ENCODE measurements at regions not wholly inside any gene's neighbourhood (a gene's known extent, or its start where the extent isn't known, plus 50 kb on each side); places are given as distances from the start of the nearest gene placed in this dataset.

GRCh38 chr3:22113453-22113852 lies 362.4 kb upstream of the ZNF385D start:
- no peak overlapping the region for H3K27ac ChIP-seq (ENCODE audit: low read depth, low read length)
- no peak for DNase-seq (ENCODE audit: low read depth in 4 of 6, low spot score in 6 of 6)
- H3K4me3 ChIP-seq (ENCODE audit: low read depth, low read length): no peak overlapping the region
- no peaks in the 10 kb centered on the region for H3K9me3 ChIP-seq (ENCODE audit: control insufficient read depth, insufficient read depth, low read length)
- no peaks in the 10 kb centered on the region for H3K36me3 ChIP-seq (ENCODE audit: control insufficient read depth, insufficient read depth, low read length)
- H3K4me1 ChIP-seq (ENCODE audit: control insufficient read depth, insufficient read depth, low read length): no peaks in the 10 kb centered on the region
- WGBS (ENCODE audit: insufficient coverage): 40% methylated on average over 1 of the region's 3 CpGs
- H3K27me3 ChIP-seq (ENCODE audit: control insufficient read depth, insufficient read depth, low read length): no peaks in the 10 kb centered on the region

DNA sequence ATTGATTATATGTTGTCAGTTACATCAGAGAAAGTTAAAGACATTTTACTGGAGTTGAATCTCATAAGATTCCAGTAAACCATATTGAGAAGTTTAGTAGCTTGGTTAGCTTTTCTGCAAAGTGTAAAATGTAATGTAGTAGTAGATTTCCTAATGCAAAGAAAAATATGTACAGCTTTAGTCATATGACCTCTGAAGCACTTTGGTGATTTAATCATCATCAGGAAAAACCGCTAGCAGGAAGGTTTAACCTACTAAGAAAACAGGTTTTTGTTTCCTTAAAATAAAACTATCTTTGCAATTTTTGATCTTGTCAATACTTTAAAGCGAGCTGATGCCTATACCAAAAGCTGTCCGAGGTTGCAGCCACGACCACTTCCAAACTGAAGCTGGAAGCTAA lies 364.6 kb upstream of the ZNF385D start:
- DNase-seq (ENCODE audit: low read depth in 4 of 6, low spot score in 6 of 6): no peak
- Histone ChIP-seq H3K4me3 (ENCODE audit: low read depth, low read length) (no peak overlapping the region), H3K27me3 (ENCODE audit: control insufficient read depth, insufficient read depth, low read length) (no peaks in the 10 kb centered on the region), H3K9me3 (ENCODE audit: control insufficient read depth, insufficient read depth, low read length) (no peaks in the 10 kb centered on the region), H3K27ac (ENCODE audit: low read depth, low read length) (no peak overlapping the region), H3K36me3 (ENCODE audit: control insufficient read depth, insufficient read depth, low read length) (no peaks in the 10 kb centered on the region), H3K4me1 (ENCODE audit: control insufficient read depth, insufficient read depth, low read length) (no peaks in the 10 kb centered on the region)
- whole genome bisulfite sequencing (ENCODE audit: insufficient coverage): 79% methylated on average over 3 of the region's 4 CpGs

- Histone ChIP-seq H3K27me3 (ENCODE audit: control insufficient read depth, insufficient read depth, low read length) (no peaks in the 10 kb centered on the region), H3K9me3 (ENCODE audit: control insufficient read depth, insufficient read depth, low read length) (no peaks in the 10 kb centered on the region), H3K27ac (ENCODE audit: low read depth, low read length) (no peak overlapping the region), H3K4me3 (ENCODE audit: low read depth, low read length) (no peak overlapping the region), H3K36me3 (ENCODE audit: control insufficient read depth, insufficient read depth, low read length) (no peaks in the 10 kb centered on the region), H3K4me1 (ENCODE audit: control insufficient read depth, insufficient read depth, low read length) (no peaks in the 10 kb centered on the region)
- no peak for DNase-seq (ENCODE audit: low read depth in 4 of 6, low spot score in 6 of 6)
- WGBS (ENCODE audit: insufficient coverage): no CpG with 5 or more reads among the region's 2 CpGs
These were observed 366.1 kb upstream of the ZNF385D start for GRCh38 chr3:22117091-22117490.

DNA sequence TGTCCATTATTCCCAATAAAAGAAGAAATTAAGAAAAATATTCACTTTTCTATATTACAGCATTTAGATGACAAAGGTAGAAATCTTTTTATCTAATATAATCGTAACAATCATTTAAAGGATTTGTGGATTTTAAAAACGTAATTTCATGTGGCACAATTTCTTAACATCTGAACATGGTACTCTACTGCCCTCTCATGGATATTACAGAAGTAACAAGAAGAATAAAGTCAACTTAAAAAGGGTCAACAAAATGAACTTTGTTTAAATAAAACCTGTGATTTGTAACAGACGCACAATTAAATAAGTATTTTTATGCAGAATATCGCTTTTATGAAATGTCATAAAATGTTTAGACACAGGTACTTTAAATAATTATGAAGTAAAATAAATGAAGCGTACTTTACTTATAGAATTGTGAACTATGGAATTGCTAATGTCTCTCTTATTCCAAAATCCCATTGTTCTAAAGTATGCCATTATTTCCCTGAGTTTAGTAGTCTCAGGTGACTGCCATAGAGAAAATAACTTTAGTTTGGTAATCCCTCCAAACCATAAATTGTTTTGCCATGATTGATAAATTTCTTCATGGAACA lies 366.8 kb upstream of the ZNF385D start:
- H3K4me3 ChIP-seq (ENCODE audit: low read depth, low read length): no peak overlapping the region

DNA sequence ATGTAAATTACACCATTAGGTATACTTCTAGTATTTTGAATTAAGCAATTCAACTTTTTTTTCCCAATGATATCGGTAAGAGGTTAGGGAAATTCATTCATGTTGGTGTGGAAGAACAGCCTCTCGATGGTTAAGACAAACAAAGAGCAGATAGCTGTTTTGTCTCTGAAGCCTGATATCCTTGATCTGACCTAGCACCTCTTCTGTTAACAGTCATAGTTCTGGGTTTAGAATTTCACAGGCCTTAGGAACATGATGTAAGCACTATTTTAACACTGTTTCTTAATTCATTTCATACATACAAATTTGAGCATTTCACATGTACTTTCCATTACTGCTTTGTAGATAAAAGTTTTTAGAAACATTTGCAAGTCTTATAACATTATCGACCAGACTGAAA lies 367.5 kb upstream of the ZNF385D start:
- no peaks in the 10 kb centered on the region for H3K27me3 ChIP-seq (ENCODE audit: control insufficient read depth, insufficient read depth, low read length)
- WGBS (ENCODE audit: insufficient coverage): no CpG with 5 or more reads among the region's 3 CpGs
- DNase-seq (ENCODE audit: low read depth in 4 of 6, low spot score in 6 of 6): no peak

More for the DNA sequence above, 366.8 kb upstream of the ZNF385D start:
- no CpG with 5 or more reads among the region's 5 CpGs for WGBS (ENCODE audit: insufficient coverage)
- DNase-seq (ENCODE audit: low read depth in 4 of 6, low spot score in 6 of 6): peak in 5 of 6 donors; percentile 20 to 90 (median 52)
- no peaks in the 10 kb centered on the region for H3K36me3 ChIP-seq (ENCODE audit: control insufficient read depth, insufficient read depth, low read length)
- no peaks in the 10 kb centered on the region for H3K9me3 ChIP-seq (ENCODE audit: control insufficient read depth, insufficient read depth, low read length)
- no peak overlapping the region for H3K27ac ChIP-seq (ENCODE audit: low read depth, low read length)
- no peaks in the 10 kb centered on the region for H3K4me1 ChIP-seq (ENCODE audit: control insufficient read depth, insufficient read depth, low read length)
- H3K27me3 ChIP-seq (ENCODE audit: control insufficient read depth, insufficient read depth, low read length): no peaks in the 10 kb centered on the region

DNA sequence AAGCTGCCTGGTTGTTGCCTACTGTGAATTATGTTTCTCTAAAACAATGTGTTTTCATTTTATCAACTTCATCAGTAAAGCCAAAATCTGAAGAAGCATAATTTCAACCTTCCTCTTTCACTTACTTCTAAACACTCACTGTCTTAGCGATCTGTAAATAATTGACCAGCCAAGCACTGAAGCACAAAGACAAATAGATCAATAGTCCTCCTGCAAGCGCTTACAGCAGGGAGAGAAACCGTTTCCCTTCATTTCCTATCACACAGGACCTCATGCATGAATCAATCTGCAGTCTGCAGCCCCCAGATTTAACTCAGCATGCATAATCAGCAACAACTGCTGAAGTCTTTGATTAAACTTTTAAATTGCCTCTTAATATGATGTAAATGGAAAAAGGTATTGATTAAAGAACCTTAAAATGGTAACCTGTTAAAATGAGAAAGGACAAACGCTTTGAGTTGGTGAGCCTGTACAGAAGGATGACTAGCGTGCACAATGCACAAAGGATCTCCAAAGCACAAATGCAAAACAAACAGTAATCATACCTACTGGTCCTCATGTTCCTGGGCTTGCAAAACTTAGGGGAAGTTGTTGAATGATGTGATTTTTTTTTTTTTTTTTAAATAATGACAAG lies 370.2 kb upstream of the ZNF385D start:
- DNase-seq (ENCODE audit: low read depth in 4 of 6, low spot score in 6 of 6): peak in 1 of 6 donors; percentile 44
- 31% methylated on average over 1 of the region's 5 CpGs for WGBS (ENCODE audit: insufficient coverage)
- no peaks in the 10 kb centered on the region for H3K9me3 ChIP-seq (ENCODE audit: control insufficient read depth, insufficient read depth, low read length)
- no peaks in the 10 kb centered on the region for H3K27me3 ChIP-seq (ENCODE audit: control insufficient read depth, insufficient read depth, low read length)
- no peak overlapping the region for H3K4me3 ChIP-seq (ENCODE audit: low read depth, low read length)
- no peaks in the 10 kb centered on the region for H3K4me1 ChIP-seq (ENCODE audit: control insufficient read depth, insufficient read depth, low read length)
- no peaks in the 10 kb centered on the region for H3K36me3 ChIP-seq (ENCODE audit: control insufficient read depth, insufficient read depth, low read length)
- H3K27ac ChIP-seq (ENCODE audit: low read depth, low read length): no peak overlapping the region

More for the DNA sequence above, 367.5 kb upstream of the ZNF385D start:
- no peaks in the 10 kb centered on the region for H3K36me3 ChIP-seq (ENCODE audit: control insufficient read depth, insufficient read depth, low read length)
- H3K9me3 ChIP-seq (ENCODE audit: control insufficient read depth, insufficient read depth, low read length): no peaks in the 10 kb centered on the region
- no peaks in the 10 kb centered on the region for H3K4me1 ChIP-seq (ENCODE audit: control insufficient read depth, insufficient read depth, low read length)
- H3K27ac ChIP-seq (ENCODE audit: low read depth, low read length): no peak overlapping the region
- H3K4me3 ChIP-seq (ENCODE audit: low read depth, low read length): no peak overlapping the region

- 95% methylated on average over 2 of the region's 3 CpGs for WGBS (ENCODE audit: insufficient coverage)
- Histone ChIP-seq H3K4me1 (ENCODE audit: control insufficient read depth, insufficient read depth, low read length) (no peaks in the 10 kb centered on the region), H3K27ac (ENCODE audit: low read depth, low read length) (no peak overlapping the region), H3K4me3 (ENCODE audit: low read depth, low read length) (no peak overlapping the region), H3K27me3 (ENCODE audit: control insufficient read depth, insufficient read depth, low read length) (no peaks in the 10 kb centered on the region), H3K36me3 (ENCODE audit: control insufficient read depth, insufficient read depth, low read length) (no peaks in the 10 kb centered on the region), H3K9me3 (ENCODE audit: control insufficient read depth, insufficient read depth, low read length) (no peaks in the 10 kb centered on the region)
- DNase-seq (ENCODE audit: low read depth in 4 of 6, low spot score in 6 of 6): no peak
These were observed 371.6 kb upstream of the ZNF385D start for GRCh38 chr3:22122567-22122966.

DNA sequence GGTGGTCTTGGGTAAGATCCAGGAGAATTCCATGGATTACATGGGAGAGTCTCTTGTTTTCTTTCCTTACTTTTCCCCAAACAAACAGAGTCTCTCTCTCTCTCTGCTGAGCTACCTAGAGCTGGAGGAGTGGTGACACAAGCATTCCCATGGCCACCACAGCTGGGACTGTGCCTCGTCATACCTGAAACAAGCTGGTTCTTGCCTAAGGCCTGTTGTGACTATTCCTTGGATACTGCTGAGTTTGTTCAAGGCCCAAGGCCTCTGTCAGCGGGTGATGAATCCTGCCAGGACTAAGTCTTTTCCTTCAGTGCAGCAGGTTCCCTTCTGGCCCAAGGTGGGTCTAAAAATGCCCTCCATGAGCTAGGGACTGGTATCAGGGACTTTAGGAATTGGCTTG lies 378.1 kb upstream of the ZNF385D start:
- Histone ChIP-seq H3K27me3 (ENCODE audit: control insufficient read depth, insufficient read depth, low read length) (no peaks in the 10 kb centered on the region), H3K4me3 (ENCODE audit: low read depth, low read length) (no peak overlapping the region), H3K4me1 (ENCODE audit: control insufficient read depth, insufficient read depth, low read length) (no peaks in the 10 kb centered on the region), H3K36me3 (ENCODE audit: control insufficient read depth, insufficient read depth, low read length) (no peaks in the 10 kb centered on the region), H3K9me3 (ENCODE audit: control insufficient read depth, insufficient read depth, low read length) (no peaks in the 10 kb centered on the region), H3K27ac (ENCODE audit: low read depth, low read length) (no peak overlapping the region)
- no peak for DNase-seq (ENCODE audit: low read depth in 4 of 6, low spot score in 6 of 6)
- 86% methylated on average over 2 of the region's 2 CpGs for WGBS (ENCODE audit: insufficient coverage)

DNA sequence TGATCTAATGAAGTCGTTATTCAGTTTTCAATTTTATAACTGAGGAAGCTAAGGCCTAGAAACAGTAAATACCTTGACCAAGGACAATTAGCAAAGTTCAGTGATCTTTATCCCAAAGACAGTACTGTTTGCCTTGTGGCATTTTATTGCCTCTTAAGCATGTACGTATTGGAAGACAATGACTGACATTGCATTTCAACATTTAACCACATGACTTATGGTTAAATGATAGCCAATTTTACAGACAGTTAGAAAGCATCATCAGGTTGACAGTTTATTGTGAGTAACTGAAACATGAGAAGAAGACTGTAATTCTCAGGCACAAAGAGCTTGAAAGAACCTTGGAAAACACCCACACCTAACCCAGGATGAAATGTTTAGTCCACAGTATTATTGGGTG lies 390.8 kb upstream of the ZNF385D start:
- DNase-seq (ENCODE audit: low read depth in 4 of 6, low spot score in 6 of 6): no peak
- H3K9me3 ChIP-seq (ENCODE audit: control insufficient read depth, insufficient read depth, low read length): no peaks in the 10 kb centered on the region
- 86% methylated on average over 1 of the region's 2 CpGs for WGBS (ENCODE audit: insufficient coverage)
- no peak overlapping the region for H3K27ac ChIP-seq (ENCODE audit: low read depth, low read length)
- no peak overlapping the region for H3K4me3 ChIP-seq (ENCODE audit: low read depth, low read length)
- H3K36me3 ChIP-seq (ENCODE audit: control insufficient read depth, insufficient read depth, low read length): no peaks in the 10 kb centered on the region
- H3K4me1 ChIP-seq (ENCODE audit: control insufficient read depth, insufficient read depth, low read length): no peaks in the 10 kb centered on the region
- no peaks in the 10 kb centered on the region for H3K27me3 ChIP-seq (ENCODE audit: control insufficient read depth, insufficient read depth, low read length)

DNA sequence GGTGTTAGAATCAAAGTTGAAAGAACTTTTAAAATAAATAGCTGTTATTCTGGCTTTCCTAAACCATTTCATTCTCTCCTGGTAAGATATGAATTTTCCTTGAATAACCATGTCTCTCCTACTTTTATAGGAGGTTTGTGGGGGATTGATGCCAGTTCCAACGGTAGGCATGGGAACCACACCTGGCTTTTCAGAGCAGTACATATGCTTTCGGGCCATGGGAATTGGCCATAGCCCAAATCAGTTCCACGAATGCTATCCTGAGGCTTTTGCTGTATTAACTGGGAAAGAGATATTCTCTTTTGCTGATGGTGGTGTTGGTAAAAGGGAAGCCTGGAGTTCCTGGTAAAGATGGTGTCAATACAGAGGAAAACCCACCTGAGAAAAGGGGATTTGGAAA lies 396.2 kb upstream of the ZNF385D start:
- H3K36me3 ChIP-seq (ENCODE audit: control insufficient read depth, insufficient read depth, low read length): no peaks in the 10 kb centered on the region
- no peaks in the 10 kb centered on the region for H3K9me3 ChIP-seq (ENCODE audit: control insufficient read depth, insufficient read depth, low read length)
- H3K27ac ChIP-seq (ENCODE audit: low read depth, low read length): no peak overlapping the region
- H3K27me3 ChIP-seq (ENCODE audit: control insufficient read depth, insufficient read depth, low read length): no peaks in the 10 kb centered on the region
- peak in 1 of 6 donors; percentile 21 for DNase-seq (ENCODE audit: low read depth in 4 of 6, low spot score in 6 of 6)
- no peaks in the 10 kb centered on the region for H3K4me1 ChIP-seq (ENCODE audit: control insufficient read depth, insufficient read depth, low read length)
- 82% methylated on average over 3 of the region's 3 CpGs for WGBS (ENCODE audit: insufficient coverage)
- no peak overlapping the region for H3K4me3 ChIP-seq (ENCODE audit: low read depth, low read length)
